H1 (cell line): ENCODE measurements at regions not wholly inside any gene's neighbourhood (a gene's known extent, or its start where the extent isn't known, plus 50 kb on each side); places are given as distances from the start of the nearest gene placed in this dataset.

Experiments
- CTCF ChIA-PET: fragments of 300-600 bp; sonication (Branson Sonifier 250); formaldehyde crosslinking; loops from one replicate; lab custom pipeline; 2021; ENCODE audit not compliant: partially characterized antibody; lab: Charles Lee
- POLR2A ChIA-PET: fragments of 300-600 bp; sonication (Branson Sonifier 250); formaldehyde crosslinking; loops from one replicate; lab custom pipeline; 2021; ENCODE audit warnings: inconsistent platforms; ENCODE audit not compliant: partially characterized antibody; lab: Charles Lee
- DNase-seq, 2 experiments: peaks; one replicate each; pipeline versions ENCODE4 v3.0.0 to v3.0.0-alpha.2; 2010 to 2022; ENCODE audit warnings: low spot score in 2 of 2, low read depth in 1 of 2, mixed read lengths in 1 of 2
- FAIRE-seq: peaks from 2 replicates; lab custom pipeline; 2011; peaks lifted over from hg19 to GRCh38; lab: Jason Lieb, UNC
- H2AFZ ChIP-seq: 2 replicates; pipeline ENCODE4 v1.8.1; 2012; ENCODE audit warnings: low read length, inconsistent platforms
- H2AK5ac ChIP-seq: 2 replicates; pipeline ENCODE4 v1.6.1; 2013; ENCODE audit warnings: low read depth, low read length
- H2BK120ac ChIP-seq: replicated peaks from 2 replicates; pipeline ENCODE3; 2013; ENCODE audit warnings: low read depth, low read length, inconsistent platforms
- H2BK12ac ChIP-seq: 2 replicates; pipeline ENCODE4 v1.6.1; 2013; ENCODE audit warnings: low read depth, low read length
- H2BK15ac ChIP-seq: 2 replicates; pipeline ENCODE4 v1.6.1; 2013; ENCODE audit warnings: low read length
- H2BK20ac ChIP-seq: 2 replicates; pipeline ENCODE4 v1.6.1; 2013; ENCODE audit warnings: low read length
- H2BK5ac ChIP-seq: 2 replicates; pipeline ENCODE4 v1.6.1; 2013; ENCODE audit warnings: low read depth, low read length
- H3K14ac ChIP-seq: 2 replicates; pipeline ENCODE4 v1.6.1; 2013; ENCODE audit warnings: inconsistent platforms; ENCODE audit not compliant: insufficient read length
- H3K18ac ChIP-seq: 2 replicates; pipeline ENCODE4 v1.6.1; 2013; ENCODE audit warnings: low read length; ENCODE audit errors: extremely low read depth
- H3K23ac ChIP-seq: 2 replicates; pipeline ENCODE4 v1.6.1; 2013; ENCODE audit warnings: inconsistent platforms; ENCODE audit not compliant: insufficient read length
- H3K23me2 ChIP-seq: 2 replicates; pipeline ENCODE4 v1.6.1; 2013; ENCODE audit warnings: low read depth, low read length
- H3K27ac ChIP-seq: 2 replicates; pipeline ENCODE4 v1.6.1; 2011; ENCODE audit warnings: low read depth, low read length, inconsistent platforms
- H3K27me3 ChIP-seq, 4 experiments: replicated peaks in 1 of 4; 1 replicate in 1 of 4; 2 replicates in 3 of 4; pipeline versions ENCODE4 v1.6.1 to v1.8.1; 2011 to 2013; ENCODE audit warnings: low read length in 3 of 4, mild to moderate bottlenecking in 3 of 4, inconsistent platforms in 2 of 4, mixed read lengths in 2 of 4, moderate library complexity in 1 of 4; ENCODE audit not compliant: control insufficient read depth in 3 of 4, insufficient read depth in 3 of 4; ENCODE audit errors: extremely low read depth in 1 of 4
- H3K36me3 ChIP-seq, 4 experiments: 2 replicates each; pipeline versions ENCODE4 v1.6.1 to v1.8.1; 2011 to 2013; ENCODE audit warnings: mild to moderate bottlenecking in 4 of 4, low read length in 3 of 4, moderate library complexity in 2 of 4, control low read depth in 1 of 4, inconsistent platforms in 1 of 4; ENCODE audit not compliant: insufficient read depth in 4 of 4, control insufficient read depth in 2 of 4
- H3K4ac ChIP-seq: replicated peaks from 2 replicates; pipeline ENCODE3; 2013; ENCODE audit warnings: low read length, low read depth, mixed read lengths, inconsistent platforms; ENCODE audit not compliant: insufficient read length
- H3K4me1 ChIP-seq, 4 experiments: replicated peaks in 1 of 4; 1 replicate in 1 of 4; 2 replicates in 3 of 4; pipeline versions ENCODE4 v1.6.1 to v1.8.1; 2011 to 2013; ENCODE audit warnings: low read length in 3 of 4, inconsistent platforms in 2 of 4, mixed read lengths in 1 of 4; ENCODE audit not compliant: insufficient read depth in 4 of 4, control insufficient read depth in 3 of 4
- H3K4me2 ChIP-seq, 2 experiments: 2 replicates each; pipeline versions ENCODE4 v1.6.1 to v1.8.1; 2011 to 2013; ENCODE audit warnings: low read depth in 2 of 2, low read length in 2 of 2, control low read depth in 1 of 2, inconsistent platforms in 1 of 2, mild to moderate bottlenecking in 1 of 2; ENCODE audit not compliant: insufficient read depth in 1 of 2
- H3K4me3 ChIP-seq, 4 experiments: fragments of 200-600, 300-600 bp in 1 of 4; sonication (generic), shearing (Covaris generic), sonication (Bioruptor Twin) in 1 of 4; 2 replicates each; pipeline versions ENCODE4 v1.5.1 to v1.8.1; 2011 to 2016; ENCODE audit warnings: low read length in 4 of 4, low read depth in 3 of 4, control low read depth in 2 of 4, inconsistent platforms in 2 of 4, mild to moderate bottlenecking in 2 of 4, mixed read lengths in 1 of 4, moderate library complexity in 1 of 4; ENCODE audit not compliant: insufficient read depth in 2 of 4; ENCODE audit errors: extremely low read depth in 1 of 4
- H3K56ac ChIP-seq: replicated peaks from 2 replicates; pipeline ENCODE3; 2013; ENCODE audit warnings: low read depth, mild to moderate bottlenecking, mixed read lengths, low read length, inconsistent platforms; ENCODE audit not compliant: insufficient read length
- H3K79me1 ChIP-seq: 2 replicates; pipeline ENCODE4 v1.6.1; 2013; ENCODE audit warnings: low read depth, low read length, control low read depth
- H3K79me2 ChIP-seq, 2 experiments: 2 replicates each; pipeline versions ENCODE4 v1.6.1 to v1.8.1; 2012 to 2013; ENCODE audit warnings: low read length in 2 of 2, mild to moderate bottlenecking in 2 of 2, inconsistent platforms in 1 of 2; ENCODE audit not compliant: insufficient read depth in 2 of 2, control insufficient read depth in 1 of 2
- H3K9ac ChIP-seq, 4 experiments: replicated peaks in 1 of 4; 1 replicate in 1 of 4; 2 replicates in 3 of 4; pipeline versions ENCODE4 v1.6.1 to v1.8.1; 2011 to 2013; ENCODE audit warnings: low read depth in 3 of 4, low read length in 3 of 4, control low read depth in 2 of 4, mild to moderate bottlenecking in 2 of 4, moderate library complexity in 2 of 4, inconsistent platforms in 1 of 4; ENCODE audit errors: extremely low read depth in 1 of 4
- H3K9me3 ChIP-seq, 2 experiments: 2 replicates each; pipeline versions ENCODE4 v1.6.1 to v1.8.1; 2012 to 2013; ENCODE audit warnings: mild to moderate bottlenecking in 2 of 2, moderate library complexity in 2 of 2, control low read depth in 1 of 2, inconsistent platforms in 1 of 2, low read depth in 1 of 2, low read length in 1 of 2, mixed read lengths in 1 of 2; ENCODE audit not compliant: insufficient read depth in 2 of 2
- H4K20me1 ChIP-seq, 2 experiments: replicated peaks in 1 of 2; 2 replicates each; pipeline versions ENCODE3 to v1.8.1; 2011 to 2013; ENCODE audit warnings: inconsistent platforms in 2 of 2, low read length in 2 of 2, mild to moderate bottlenecking in 1 of 2; ENCODE audit not compliant: insufficient read depth in 2 of 2, control insufficient read depth in 1 of 2
- H4K5ac ChIP-seq: 2 replicates; pipeline ENCODE4 v1.6.1; 2013; ENCODE audit warnings: low read length, low read depth, mixed read lengths, inconsistent platforms; ENCODE audit not compliant: insufficient read length
- H4K8ac ChIP-seq: 2 replicates; pipeline ENCODE4 v1.8.0; 2013; ENCODE audit warnings: mild to moderate bottlenecking, moderate library complexity, low read length, inconsistent platforms; ENCODE audit not compliant: insufficient read depth; ENCODE audit errors: extremely low read depth
- H4K91ac ChIP-seq: replicated peaks from 2 replicates; pipeline ENCODE3; 2013; ENCODE audit warnings: low read length, mixed read lengths, inconsistent platforms; ENCODE audit not compliant: insufficient read length
- WGBS, 2 experiments: shearing (Covaris generic) in 1 of 2; methylation state at CpG; one replicate each; pipeline versions ENCODE4 v1.1.6 to v1.1.7; 2013 to 2015; ENCODE audit warnings: low lambda C conversion rate in 2 of 2, mixed read lengths in 2 of 2, inconsistent platforms in 1 of 2, low coverage in 1 of 2, missing lambda C conversion rate in 1 of 2; ENCODE audit not compliant: insufficient replicate concordance in 2 of 2, insufficient coverage in 1 of 2, insufficient read length in 1 of 2; ENCODE audit errors: extremely low coverage in 1 of 2, missing lambda C conversion rate in 1 of 2; 5-methylcytosine and 5-hydroxymethylcytosine counted together

GRCh38 chr4:123286903-123287466, 109.6 kb upstream of the SPRY1 start:
- no peak overlapping the region for H3K56ac ChIP-seq
- H4K5ac ChIP-seq = no peak overlapping the region
- H3K4me1 ChIP-seq = no peaks in the 10 kb centered on the region
- H3K14ac ChIP-seq = no peak overlapping the region
- H3K36me3 ChIP-seq = no peaks in the 10 kb centered on the region; a peak in 1 of 8 replicates
- no peaks in the 10 kb centered on the region for H3K79me1 ChIP-seq
- H3K9ac ChIP-seq = no peak overlapping the region
- no peaks in the 10 kb centered on the region; a peak in 2 of 4 replicates for H3K9me3 ChIP-seq
- CTCF ChIA-PET = interaction anchor here (0.5 to 1.2 kb wide), 2 partner anchors 213 to 1423 kb away, joined by 3 to 4 read pairs; no protein-coding TSS in a partner anchor
- H3K27ac ChIP-seq = no peak overlapping the region
- no peaks in the 10 kb centered on the region for H3K27me3 ChIP-seq
- no peak for FAIRE-seq
- H2AK5ac ChIP-seq = no peak overlapping the region
- H3K23ac ChIP-seq = no peak overlapping the region
- no peaks in the 10 kb centered on the region for H3K23me2 ChIP-seq
- no peak overlapping the region for H2AFZ ChIP-seq
- H3K18ac ChIP-seq = no peak overlapping the region
- H3K4me2 ChIP-seq = no peak overlapping the region
- POLR2A ChIA-PET = no interaction called here
- H3K4ac ChIP-seq = no peak overlapping the region
- H2BK20ac ChIP-seq = no peak overlapping the region
- no peak overlapping the region for H4K91ac ChIP-seq
- no peak overlapping the region for H2BK15ac ChIP-seq
- H2BK5ac ChIP-seq = no peak overlapping the region
- no peaks in the 10 kb centered on the region for H4K20me1 ChIP-seq
- no peak for DNase-seq
- H3K4me3 ChIP-seq = no peak overlapping the region
- no peaks in the 10 kb centered on the region for H3K79me2 ChIP-seq
- WGBS, 2 experiments = 93% methylated on average over 2 of the region's 2 CpGs; no CpG with 5 or more reads in 1 of the 2 experiments
- no peak overlapping the region for H4K8ac ChIP-seq
- no peak overlapping the region for H2BK120ac ChIP-seq
- no peak overlapping the region for H2BK12ac ChIP-seq
